Esophagus mucosa (tissue), 1 donor: ENCODE measurements at regions not wholly inside any gene's neighbourhood (a gene's known extent, or its start where the extent isn't known, plus 50 kb on each side); places are given as distances from the start of the nearest gene placed in this dataset.
"Not testable (repeated sequence)": the region's sequence is repeated elsewhere in the genome, so short reads cannot be mapped to it uniquely, and the experiment has no call there.

ENCODE experiments used
- ATAC-seq: fragments of 200-7000 bp; cut with Tn5 transposase; one replicate; pipeline ENCODE4 v1.9.1; 2020
- donor health status: DM: yes; HTN: yes; CAD: no.

DNA sequence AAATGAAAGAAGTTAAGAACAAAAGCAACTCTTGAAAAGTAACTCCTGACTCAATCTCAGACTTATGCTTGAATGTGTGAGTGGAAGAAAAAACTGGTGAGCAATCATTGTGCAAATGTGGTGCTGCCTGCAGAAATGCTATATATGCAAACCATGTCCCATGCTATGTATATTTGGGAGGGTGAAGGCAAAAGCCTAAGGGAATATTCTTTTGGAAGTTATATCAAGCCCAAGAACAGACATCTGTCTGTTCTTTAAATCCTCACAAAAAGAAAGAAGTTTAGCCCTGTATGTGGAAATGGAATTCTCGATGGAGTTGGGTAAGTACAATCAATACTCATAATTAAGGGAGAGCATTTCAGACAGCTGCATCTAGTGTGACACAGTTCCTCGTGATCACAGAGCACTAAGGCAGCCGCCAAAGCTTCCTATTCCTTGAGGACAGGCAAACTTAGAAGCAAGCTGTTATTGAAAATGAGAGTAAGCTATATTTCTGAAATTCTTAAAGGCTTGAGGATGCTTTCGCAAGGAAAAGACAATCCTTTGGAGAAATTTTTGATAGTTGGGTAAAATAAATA lies 406.5 kb upstream of the CHORDC1 start:
- ATAC-seq: no peak

DNA sequence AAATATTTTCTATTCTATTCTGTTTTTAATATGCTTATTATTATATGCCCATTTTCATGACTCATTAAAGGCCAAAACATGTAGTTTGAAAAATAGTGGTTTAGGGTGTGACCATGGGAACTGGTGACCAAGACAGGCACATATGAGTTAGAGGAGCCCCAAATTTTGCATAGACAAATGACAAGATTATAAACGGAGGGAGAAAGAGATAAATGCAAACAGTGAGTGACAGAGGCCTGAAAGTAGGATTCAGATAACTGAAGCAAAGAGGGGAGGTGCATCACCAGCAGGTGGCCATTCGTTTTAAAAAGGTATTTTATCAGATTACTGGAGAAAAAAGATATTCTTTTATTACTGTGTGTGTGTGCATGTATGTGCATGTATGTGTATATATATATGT lies 391.5 kb upstream of the CHORDC1 start:
- ATAC-seq: no peak

- not testable (repeated sequence) for ATAC-seq
Measured at GRCh38 chr11:90613037-90613436, 390.2 kb upstream of the CHORDC1 start.

DNA sequence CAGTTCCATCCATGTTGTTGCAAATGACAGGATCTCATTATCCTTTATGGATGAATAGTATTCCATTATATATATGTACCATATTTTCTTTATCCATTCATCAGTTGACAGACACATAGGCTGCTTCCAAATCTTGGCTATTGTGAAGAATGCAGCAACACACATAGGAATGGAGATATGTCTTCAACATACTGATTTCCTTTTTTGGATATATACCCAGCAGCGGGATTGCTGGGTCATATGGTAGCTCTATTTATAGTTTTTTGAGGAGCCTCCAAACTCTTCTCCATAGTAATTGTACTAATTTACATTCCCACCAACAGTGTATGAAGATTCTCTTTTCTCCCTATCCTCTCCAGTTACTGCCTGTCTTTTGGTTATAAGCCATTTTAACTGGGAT lies 383.9 kb upstream of the CHORDC1 start:
- no peak for ATAC-seq

GRCh38 chr11:90601261-90601660 lies 378.4 kb upstream of the CHORDC1 start:
- ATAC-seq: no peak

GRCh38 chr11:90594658-90595057 lies 371.8 kb upstream of the CHORDC1 start:
- no peak for ATAC-seq

DNA sequence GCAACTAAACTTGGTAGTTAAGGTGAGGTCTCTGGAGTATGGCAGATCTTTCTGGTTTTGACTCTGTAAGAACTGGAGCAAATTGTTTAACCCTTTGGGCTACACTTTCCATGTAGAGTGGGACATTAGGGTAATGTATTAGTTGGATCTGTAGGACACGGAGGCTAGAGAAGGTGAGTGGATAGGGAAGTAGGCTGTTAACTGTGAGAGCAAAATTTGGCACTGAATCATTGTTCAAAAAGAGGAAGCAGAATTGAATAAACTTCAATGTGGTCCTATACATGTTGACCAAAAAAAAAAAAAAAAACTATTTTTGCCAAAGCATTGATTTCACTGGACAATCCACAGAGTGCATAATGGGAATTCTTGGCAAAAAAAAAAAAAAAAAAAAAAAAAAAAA lies 370.2 kb upstream of the CHORDC1 start:
- no peak for ATAC-seq

- no peak for ATAC-seq
Measured at GRCh38 chr11:90590286-90590685, 367.4 kb upstream of the CHORDC1 start.

DNA sequence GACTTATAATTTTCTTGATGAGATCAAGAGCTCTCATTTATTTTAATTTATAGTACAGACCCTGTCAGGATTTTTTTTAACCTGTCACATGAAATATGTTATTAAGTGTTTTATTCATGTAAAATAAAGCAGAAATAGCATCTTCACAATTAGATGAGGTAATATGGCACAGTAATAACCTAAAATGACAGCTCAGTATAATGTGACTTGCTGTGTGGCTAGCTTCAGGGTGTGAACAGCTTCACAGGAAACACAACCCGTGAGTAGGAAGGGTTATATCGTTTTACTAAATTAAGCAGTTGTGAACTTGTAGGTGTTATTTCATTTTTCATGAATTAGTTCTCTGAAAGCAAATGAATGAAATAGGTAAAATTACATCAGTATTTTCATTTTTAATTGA lies 366.9 kb upstream of the CHORDC1 start:
- ATAC-seq: no peak

DNA sequence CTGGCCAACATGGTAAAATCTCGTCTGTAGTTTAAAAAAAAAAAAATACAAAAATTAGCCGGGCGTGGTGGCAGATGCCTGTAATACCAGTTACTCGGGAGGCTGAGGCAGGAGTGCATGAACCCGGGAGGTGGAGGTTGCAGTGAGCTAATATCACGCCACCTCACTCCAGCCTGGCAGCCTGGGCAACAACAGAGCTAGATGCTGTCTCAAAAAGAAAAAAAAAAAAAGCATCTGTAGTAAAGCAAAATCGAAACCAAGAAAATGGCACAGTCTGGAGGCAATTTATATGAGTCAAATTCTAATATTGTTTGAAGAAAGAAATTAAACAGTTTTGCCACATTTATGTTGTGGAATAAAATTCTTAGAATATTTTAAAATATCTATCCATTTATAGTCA lies 365.0 kb upstream of the CHORDC1 start:
- ATAC-seq: no peak

DNA sequence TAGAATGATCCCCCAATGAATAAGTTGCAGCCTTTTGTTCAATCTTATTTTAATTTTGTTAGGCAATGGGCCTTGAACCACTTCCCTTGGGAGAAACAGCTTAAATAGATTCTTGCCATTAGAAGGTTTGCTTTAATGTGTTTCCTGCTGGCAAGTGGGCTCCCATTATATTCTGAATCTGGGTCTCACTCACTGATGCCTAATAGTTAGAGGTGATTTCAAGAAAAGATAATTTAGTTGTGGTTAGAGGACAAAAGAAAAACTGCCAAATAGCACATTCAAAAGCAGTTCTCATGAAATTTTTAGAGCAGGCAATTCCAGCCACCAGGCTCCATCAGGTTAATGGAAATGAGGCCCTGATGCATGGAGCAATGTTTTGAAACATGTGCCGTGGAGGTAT lies 362.6 kb upstream of the CHORDC1 start:
- ATAC-seq: no peak

DNA sequence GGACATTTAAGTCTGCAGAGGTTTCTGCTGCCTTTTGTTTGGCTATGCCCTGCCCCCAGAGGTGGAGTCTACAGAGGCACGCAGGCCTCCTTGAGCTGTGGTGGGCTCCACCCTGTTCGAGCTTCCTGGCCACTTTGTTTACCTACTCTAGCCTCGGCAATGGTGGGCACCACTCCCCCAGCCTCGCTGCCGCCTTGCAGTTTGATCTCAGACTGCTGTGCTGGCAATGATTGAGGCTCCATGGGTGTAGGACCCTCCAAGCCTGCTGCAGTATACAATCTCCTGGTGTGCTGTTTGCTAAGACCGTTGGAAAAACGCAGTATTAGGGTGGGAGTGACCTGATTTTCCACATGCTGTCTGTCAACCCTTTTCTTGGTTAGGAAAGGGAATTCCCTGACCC lies 360.1 kb upstream of the CHORDC1 start:
- ATAC-seq: not testable (repeated sequence)

DNA sequence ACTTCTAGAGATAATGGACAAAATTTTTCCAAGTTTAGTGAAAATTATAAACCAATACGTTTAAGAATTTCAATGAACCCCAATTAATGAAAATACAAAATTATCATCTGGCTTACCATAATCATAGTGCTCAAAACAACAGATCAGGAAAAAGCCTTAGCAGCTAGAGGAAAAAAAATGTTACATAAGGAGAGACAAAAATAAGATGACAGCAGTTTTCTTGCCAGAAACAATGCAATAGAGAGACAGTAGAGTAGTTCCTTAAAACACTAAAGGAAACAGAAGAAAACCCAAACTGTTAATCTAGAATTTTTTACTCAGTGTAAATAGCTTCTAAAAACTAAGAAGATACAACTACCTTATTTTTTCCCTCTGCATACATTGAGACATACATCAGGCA lies 341.7 kb upstream of the CHORDC1 start:
- no peak for ATAC-seq

DNA sequence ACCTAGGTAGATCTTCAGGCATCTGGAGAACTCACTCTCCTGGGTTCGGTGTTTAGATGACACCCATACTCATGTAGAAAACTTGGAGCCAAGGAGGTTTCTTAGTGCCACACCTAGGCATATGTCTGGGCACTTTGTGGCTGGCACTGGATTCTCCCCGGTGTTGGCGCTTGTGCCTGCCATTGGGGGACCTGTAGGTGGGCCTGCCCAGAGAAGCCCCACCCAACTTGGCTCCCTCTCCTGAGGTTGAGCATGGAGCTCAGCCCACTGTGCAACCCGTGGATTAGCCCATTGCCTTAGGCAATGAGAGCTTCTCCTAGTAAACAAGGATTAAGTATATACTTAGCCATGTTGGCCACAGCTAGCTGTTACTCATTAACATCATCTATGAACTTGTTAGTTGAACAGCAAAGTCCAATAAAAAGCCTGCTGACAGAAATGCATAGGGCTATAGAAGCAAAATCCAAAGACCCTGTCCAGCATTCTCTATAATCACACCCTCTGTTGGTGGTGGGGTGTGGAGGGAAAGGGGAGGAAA lies 335.5 kb upstream of the CHORDC1 start:
- no peak for ATAC-seq

- no peak for ATAC-seq
Measured at GRCh38 chr11:90556606-90557005, 333.8 kb upstream of the CHORDC1 start.

- ATAC-seq: no peak
Measured at GRCh38 chr11:90556026-90556425, 333.2 kb upstream of the CHORDC1 start.

GRCh38 chr11:90555477-90555876 lies 332.6 kb upstream of the CHORDC1 start:
- no peak for ATAC-seq

GRCh38 chr11:90542092-90542491 lies 319.2 kb upstream of the CHORDC1 start:
- no peak for ATAC-seq

DNA sequence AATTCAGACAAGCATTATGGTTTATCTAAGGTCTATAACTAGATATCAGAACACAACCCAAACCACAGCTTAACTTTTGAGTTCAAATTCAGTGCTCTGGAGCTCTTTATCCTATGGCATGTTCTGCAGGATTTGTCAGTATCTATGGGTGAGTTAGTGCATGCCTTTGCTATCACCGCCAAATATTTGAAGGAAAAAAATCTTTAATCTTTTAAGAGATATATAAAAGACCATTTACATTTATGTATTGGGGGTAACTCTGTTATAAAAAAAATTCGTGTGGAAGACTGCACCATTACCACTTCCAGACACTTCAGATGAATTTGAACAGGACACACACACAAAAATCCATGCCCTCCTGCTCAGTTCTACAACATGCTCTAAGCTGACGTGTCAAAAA lies 313.5 kb upstream of the CHORDC1 start:
- ATAC-seq: no peak

- ATAC-seq: no peak
Measured at GRCh38 chr11:90532125-90532524, 309.3 kb upstream of the CHORDC1 start.

DNA sequence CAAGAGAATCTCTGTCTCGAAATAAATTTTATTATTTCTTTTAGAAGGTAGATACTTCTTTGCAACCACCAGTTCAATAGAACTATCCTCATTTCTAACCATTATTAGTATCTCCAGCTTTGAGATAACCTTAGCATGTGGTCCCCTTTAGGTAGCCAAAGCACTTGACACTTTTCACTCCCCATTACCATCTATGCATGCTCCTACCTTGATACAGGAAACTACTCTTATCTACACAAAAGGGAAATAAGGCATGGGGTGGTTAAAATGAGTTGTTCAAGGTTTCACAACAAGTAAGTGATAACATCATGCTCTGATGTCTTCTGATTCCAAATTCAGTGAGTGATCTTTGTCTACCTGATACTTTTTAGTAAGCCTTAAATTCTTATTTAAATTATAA lies 308.2 kb upstream of the CHORDC1 start:
- no peak for ATAC-seq

DNA sequence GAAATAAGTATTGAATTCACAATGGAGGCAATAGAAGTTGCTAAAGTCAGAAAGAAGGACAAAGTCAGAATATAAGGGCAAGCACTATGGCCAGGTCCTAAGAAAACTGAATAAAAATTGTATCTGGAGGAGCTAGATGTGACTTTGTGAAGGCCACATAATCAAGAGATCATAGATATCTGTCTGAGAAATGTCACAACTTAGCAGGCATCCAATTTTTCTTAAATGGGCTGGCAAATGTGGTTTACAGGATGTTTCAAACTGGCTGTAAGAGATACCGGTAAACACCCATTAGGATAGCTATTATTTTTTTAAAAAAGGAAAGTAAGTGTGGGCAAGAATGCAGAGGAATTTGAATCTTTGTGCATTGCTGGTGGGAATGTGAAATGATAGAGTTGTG lies 303.1 kb upstream of the CHORDC1 start:
- no peak for ATAC-seq

DNA sequence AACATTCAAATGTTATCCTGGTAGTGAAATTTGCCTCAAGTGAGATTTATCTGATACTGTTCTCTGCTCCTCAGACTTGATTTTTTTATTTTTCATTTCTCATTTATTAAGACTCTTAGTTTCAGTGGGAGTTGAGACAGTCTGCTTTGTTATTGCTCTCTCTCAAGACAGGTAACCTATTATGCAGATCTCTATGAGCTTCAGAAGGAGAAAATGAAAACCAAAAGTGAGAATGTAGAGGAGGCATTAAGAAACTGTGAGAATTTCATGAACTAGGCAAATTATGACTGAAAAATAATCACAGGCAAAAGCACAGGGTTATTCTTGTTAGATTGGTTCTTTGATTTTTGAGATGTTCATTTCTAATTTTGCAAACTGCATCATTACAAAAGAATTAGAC lies 290.0 kb upstream of the CHORDC1 start:
- no peak for ATAC-seq

DNA sequence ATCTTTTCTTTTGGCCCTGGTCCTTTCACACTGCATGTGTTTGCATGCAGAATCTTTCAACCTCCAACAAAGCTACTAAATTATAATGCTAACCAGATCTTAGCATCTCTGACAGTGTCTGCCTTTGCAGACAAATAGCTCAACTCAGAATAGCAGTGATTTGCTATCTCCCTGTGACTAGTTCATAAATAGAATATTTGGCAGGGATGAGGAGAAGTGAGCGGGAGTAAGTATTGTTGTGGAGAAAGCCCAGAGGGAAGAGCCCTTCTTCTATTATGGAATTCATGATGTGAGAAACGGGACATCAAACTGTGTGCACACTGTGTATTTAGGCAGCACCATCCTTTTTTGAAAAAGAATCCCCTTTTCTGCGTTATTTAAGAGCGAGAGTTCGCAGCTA lies 288.0 kb upstream of the CHORDC1 start:
- no peak for ATAC-seq

DNA sequence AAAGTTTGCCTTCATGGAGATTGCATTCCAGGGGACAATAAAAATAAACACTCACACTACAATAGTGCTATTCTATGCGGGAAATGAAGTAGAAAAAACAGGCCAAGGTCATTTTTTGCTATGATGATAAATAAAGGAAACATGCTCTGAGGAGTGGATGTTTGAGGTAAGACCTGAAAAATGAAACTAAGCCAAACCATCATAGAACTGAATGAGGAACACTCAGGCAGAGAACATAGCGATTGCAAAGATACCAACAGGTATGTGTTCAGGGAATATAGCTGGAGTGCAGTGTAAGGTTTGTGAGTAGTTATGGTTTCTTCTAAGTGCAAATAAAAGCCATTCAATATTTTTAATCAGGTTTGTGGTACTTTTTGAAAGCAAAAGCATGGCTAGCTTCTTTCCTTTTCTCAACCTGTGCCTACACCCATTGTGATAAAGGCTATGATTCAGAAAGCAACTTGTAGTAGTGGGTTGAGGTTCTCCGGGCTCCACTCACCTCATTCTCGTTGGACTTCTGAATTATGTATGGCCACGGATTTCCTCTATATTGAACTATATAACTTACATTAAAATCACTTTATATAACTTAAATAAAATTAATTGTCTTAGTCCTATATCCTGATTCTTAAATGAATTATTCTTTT lies 278.2 kb upstream of the CHORDC1 start:
- no peak for ATAC-seq
